NCI-H1694 (cell line): ENCODE measurements at regions not wholly inside any gene's neighbourhood (a gene's known extent, or its start where the extent isn't known, plus 50 kb on each side); places are given as distances from the start of the nearest gene placed in this dataset.
"Not testable (repeated sequence)": the region's sequence is repeated elsewhere in the genome, so short reads cannot be mapped to it uniquely, and the experiment has no call there.

Experiments used
- DNase-seq: peaks from one replicate; lab custom pipeline; 2025; lab: John Stamatoyannopoulos, UW

DNA sequence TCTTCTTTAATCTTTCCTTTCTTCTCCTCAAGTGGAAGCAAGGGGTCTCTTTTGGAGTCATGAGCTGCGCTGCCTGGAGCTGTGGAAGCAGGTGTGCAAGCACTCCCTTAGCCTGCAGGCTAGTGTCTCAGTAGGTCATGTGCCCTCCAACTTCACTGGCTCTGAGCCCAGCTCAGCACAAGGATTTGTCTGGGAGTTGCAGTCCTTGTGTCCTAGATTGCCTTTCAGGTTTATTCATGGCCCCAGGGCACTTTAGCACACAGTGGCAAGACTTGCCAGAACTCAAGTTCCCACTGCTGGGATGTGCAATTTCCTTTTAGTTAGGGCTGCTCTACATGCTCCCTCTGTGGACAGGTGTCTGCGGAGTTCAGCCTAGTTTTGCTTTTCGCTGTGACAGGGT lies 211.7 kb downstream of the LIG4 start:
- DNase-seq: no peak

DNA sequence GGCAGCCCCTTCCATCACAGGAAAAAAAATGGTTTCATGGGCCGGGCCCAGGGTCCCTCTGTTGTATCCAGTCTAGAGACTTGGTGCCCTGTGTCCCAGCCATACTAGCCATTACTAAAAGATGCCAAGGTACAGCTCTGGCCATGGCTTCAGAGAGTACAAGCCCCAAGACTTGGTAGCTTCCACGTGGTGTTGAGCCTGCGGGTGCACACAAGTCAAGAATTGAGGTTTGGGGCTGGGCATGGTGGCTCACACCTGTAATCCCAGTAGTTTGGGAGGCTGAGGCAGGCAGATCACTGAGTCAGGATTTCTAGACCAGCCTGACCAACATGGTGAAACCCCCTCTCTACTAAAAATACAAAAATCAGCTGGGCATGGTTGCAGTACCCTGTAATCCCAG lies 214.3 kb downstream of the LIG4 start:
- DNase-seq: no peak

DNA sequence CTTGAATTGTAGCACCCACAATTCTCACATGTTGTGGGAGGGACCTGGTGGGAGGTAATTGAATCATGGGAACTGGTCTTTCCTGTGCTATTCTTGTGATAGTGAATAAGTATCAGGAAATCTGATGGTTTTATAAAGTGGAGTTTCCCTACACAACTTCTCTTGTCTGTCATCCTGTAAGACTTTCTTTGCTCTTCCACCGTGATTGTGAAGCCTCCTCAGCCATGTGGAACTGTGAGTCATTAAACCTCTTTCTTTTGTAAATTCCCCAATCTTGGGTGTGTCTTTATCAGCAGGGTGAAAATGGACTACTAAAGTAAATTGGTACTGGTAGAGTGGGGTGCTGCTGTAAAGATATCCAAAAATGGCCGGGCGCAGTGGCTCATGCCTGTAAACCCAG lies 215.6 kb downstream of the LIG4 start:
- no peak for DNase-seq

DNA sequence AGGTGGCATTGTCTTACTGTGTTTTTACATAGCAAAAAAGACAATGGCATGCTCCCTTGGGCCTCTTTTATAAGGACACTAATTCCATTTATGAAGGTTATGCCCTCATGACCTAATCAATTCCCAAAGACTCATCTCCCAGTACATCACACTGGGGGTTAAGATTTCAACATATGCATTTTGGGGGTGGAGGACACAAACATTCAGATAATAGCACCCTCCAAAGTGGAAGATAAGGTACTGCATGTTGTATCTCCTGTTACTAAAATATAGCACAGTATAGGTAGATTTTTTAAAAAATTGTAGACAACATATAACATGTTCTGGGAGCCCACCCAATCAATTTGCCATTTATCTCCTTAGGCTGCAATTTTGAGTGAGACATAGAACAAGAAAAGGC lies 221.2 kb downstream of the LIG4 start:
- no peak for DNase-seq

DNA sequence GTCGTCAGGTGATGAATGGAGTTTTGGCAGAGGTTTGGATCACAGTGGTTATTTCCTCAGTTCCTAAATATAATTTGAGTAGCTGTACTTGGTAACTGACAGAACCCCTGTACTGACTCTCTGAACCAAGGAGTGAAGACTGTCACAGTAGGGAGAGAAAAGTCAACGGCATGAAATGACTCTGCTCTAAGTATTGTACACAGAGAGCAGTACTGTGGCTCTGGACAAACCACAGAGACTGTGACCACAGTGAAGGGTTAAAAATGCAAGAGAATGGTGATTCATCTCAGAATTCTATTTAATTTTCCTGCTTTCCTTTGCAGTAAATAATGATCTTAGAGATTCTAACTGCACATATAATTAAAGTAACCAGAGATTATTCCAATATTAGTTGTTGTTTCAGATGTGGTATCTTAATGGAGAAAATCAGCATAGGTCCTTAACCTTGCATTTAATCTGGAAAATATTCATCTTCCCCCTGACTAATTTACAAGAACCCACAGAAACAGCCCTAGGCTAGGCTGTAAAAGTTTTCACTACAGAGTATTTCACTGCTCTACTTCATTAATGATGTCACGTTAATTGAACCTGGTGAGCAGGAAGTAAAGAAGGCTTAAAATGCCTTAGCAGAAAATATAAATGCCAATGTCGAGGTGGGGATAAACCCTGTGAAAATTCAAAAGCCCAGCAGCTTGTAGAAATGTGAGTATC lies 221.9 kb downstream of the LIG4 start:
- DNase-seq: no peak

GRCh38 chr13:107992542-107992941 lies 222.8 kb downstream of the LIG4 start:
- DNase-seq: no peak

DNA sequence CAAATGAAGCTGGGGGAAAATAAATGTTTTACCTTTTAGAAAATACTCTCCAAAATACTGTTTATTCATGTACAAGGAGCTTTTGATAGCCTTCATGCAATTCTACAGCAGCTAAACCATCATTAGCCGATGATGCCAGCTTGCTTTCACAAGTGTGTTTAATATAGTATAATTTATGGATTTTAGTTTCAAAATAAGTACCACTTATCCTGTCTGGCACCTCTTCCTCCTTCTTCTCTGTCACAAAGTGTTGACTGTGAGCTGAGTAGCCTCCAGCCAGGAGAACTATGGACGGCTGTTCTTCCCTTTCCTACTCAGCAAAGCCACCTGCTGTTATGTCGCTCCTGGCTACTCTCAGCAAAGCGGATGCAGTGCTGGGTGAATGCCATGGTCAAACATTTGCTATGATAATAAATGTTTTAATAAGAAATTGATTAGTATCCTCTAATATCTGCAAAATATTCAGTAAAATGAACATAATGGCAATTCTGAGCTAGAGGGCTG lies 238.2 kb downstream of the LIG4 start:
- no peak for DNase-seq

GRCh38 chr13:107976628-107977027 lies 238.7 kb downstream of the LIG4 start:
- no peak for DNase-seq

DNA sequence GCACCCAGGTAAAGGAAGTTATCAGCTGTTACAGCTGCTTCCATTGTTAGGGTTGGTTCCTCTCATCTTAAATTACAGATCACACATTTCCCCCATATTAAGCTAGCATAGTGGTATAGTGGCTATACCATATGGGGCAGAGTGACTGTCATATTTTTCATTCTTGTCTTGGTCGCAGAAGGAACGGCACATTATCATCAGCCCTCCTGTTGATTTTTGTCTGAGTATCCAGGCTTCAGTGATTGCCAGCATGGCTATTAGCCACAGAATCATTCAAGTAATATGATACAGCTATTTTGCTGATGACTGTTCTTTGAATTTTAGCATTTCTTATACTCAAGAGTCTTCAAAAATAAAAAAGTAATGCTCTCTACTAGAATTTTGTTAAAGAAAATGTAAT lies 240.9 kb downstream of the LIG4 start:
- DNase-seq: no peak

DNA sequence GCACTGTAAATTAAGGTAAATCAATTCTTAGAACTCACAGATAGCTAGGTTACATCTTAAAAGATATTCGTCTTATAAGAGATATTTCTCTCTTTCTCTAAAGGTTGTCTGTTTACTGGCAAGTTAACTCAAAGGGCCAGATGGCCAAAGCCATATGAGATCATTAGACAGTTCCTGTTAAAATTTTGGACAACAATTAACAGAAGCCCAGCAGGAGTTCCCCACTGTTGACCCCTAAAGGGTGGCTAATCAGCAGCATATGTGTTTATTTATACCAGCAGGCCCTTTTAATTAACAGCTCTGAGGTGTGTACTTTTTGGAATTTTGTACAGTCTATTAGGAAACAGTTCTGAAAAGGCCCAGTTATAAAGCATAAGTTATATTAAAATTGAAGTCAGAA lies 245.8 kb downstream of the LIG4 start:
- DNase-seq: no peak

DNA sequence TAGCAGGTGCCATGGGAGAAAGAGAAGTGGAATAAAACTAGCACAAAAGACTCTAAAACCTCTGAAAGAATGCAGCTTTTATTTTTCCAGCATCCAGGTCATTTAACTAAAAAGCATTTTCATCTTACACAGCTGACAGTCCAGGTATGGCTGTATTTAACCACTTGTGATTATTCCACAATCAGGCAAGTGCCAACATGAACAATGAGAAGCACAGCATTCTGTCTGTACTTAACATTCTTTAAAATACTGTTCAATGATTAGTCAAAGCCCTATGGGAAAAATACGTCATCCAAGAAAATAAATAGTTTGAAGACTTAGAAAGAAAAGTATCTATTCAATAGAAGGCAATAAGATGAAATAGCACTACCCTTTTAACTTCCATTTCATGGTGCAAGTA lies 246.9 kb downstream of the LIG4 start:
- DNase-seq: no peak

DNA sequence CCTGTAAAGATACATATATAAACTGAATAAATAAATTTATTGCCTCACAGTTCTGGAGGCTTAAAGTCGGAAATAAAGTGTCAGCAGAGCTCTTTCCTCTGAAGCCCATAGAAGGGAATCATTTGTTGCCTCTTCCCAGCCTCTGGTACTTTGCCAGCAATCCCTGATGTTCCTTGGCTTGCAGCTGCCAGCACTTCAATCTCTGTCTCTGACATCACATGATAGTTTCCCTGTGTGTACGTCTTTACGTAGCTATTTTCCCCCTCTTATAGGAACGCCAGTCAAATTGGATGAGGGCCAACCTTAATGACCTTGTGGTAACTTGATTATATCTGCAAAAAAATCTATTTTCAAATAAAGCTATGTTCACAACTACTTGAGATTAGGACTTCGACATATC lies 250.9 kb downstream of the LIG4 start:
- peak; percentile 55 for DNase-seq

DNA sequence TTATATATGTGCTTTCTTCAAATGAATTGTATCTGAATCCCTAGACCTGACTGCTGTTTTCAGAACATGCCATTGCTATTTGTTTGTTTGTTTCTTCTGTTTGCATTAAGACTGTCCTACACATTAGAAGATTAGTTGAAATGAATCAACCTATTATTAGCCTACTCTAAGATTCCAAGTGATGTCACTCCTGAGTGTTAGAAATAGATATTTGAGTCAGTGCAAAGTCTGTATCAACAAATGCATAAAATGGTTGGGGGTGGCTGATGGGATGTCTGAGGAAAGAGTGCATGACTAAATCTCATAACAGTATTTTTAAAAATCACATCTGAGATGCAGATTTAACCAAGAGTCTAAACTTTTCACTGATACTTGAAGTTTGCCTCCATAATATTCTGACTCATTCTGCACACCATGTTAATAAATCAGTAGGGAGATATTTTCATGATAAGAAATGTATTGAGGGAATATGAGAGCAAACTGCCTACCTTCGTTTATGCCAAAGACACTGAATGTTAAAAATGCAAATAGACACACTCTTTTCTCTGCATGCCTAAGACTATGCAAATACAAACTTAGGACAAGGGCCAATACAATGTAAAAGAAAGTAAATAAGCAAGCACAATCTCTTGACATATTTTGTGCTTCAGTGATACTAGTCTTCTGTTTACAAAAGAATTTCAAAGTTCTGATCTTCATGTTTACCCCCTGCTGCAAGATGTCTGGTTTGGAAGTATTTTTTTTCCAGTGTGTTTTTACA lies 253.3 kb downstream of the LIG4 start:
- no peak for DNase-seq

DNA sequence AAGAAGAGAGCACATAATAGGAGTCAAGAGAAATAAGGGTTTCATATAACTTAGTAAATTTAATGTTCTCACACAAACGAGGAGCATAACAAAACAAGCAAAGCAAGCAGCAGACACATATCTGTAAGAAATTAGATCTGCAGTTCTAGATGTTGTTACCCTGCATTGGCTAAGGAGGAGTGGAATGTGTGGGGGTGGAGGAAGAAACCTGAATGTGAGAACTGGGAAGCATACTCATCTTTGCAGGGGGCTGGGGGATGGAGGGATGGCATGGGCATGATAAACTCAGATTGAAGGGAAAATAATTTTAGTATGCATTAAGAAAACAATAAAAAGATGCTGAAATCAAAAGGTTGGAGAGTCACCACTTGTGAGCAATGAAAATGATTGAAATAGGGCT lies 255.0 kb downstream of the LIG4 start:
- DNase-seq: no peak

GRCh38 chr13:107956889-107957288 lies 258.4 kb downstream of the LIG4 start:
- no peak for DNase-seq

DNA sequence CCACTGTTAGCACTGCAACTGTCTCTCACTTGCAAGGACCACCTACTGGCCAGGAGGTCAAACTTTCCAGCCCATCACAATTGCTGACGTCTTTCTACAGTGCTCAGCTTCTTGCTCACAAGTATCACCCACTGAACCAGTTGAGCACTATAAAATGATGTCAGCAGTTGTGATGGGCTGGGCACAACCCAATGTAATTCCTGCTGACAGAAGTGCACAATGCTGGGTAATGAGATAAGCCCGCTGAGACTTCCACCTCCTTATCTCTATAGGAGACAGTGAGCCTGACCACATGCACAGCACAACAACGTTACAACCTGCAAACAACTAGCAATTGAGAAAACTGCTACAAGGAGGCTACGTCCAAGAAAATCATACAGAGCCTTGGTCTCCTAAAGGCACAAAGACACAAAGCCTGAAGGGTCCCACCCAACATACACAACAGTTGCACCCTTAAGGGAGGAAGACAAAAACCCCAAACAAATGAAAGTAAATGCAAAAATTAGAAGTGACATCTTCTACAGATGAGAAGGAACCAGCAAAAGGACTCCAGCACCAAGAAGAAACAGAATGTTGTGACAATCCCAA lies 273.2 kb downstream of the LIG4 start:
- no peak for DNase-seq

- DNase-seq: no peak
These were observed 273.8 kb downstream of the LIG4 start for GRCh38 chr13:107941345-107942029.

DNA sequence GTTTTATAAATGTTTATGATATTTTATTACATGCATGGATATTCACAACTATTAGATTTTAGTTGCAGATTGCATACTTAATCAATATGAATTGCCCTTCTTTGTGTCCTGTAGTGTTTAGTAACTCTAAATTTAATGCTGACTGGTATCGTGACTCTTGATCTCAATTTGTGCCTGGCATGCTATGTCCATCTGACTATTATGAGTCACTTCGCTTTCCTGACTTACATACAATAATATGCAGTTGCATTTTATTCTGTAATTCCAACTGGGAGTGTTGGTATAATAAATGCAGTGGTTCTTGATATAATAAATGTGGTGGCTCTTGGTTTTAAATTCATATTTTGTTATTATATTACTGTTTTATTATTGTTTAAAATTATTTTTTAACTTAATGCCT lies 277.5 kb downstream of the LIG4 start:
- no peak for DNase-seq

DNA sequence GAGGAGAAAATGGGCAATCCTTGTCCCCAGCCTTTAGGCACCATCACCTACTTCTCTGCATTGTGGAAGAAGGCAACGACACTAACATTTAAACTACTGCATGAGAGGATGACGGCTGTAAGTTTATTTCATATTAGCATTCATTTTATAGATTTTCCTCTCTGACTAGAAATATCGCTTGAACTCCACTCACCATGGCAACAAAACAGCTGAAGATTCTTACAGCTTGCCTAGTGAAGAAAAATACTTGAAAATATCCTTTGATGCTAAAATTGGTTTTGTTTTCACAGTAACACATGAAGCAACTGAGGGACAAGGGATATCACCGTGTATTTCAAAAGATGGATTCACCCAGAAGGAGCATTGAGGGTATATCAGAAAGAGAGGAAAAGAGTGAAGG lies 284.3 kb downstream of the LIG4 start:
- no peak for DNase-seq

- DNase-seq: no peak
These were observed 286.6 kb downstream of the LIG4 start for GRCh38 chr13:107928762-107929161.

- DNase-seq: no peak
These were observed 287.8 kb downstream of the LIG4 start for GRCh38 chr13:107927557-107927956.

GRCh38 chr13:107926515-107926914 lies 288.8 kb downstream of the LIG4 start:
- not testable (repeated sequence) for DNase-seq

GRCh38 chr13:107916902-107917301 lies 298.4 kb downstream of the LIG4 start:
- DNase-seq: not testable (repeated sequence)
